HCT116 (cell line): ENCODE measurements at regions not wholly inside any gene's neighbourhood (a gene's known extent, or its start where the extent isn't known, plus 50 kb on each side); places are given as distances from the start of the nearest gene placed in this dataset.

Source experiments
- ATAC-seq: fragments of 200-7000 bp; cut with Tn5 transposase; 2 replicates; pipeline ENCODE4 v1.9.1; 2020; ENCODE audit warnings: mild to moderate bottlenecking, moderate library complexity
- BruUV-seq: library from RNA; stranded (reverse); fragments of 400-500 nt; replicated peaks from 2 replicates; lab custom pipeline; 2021; lab: Mats Ljungman, UMichigan
- CTCF ChIA-PET: fragments of 300-600 bp; sonication (Branson Sonifier 250); formaldehyde crosslinking; loops from one replicate; lab custom pipeline; 2021; ENCODE audit warnings: antibody characterized with exemption; lab: Charles Lee
- POLR2A ChIA-PET: fragments of 300-600, 350-600 bp; sonication (Branson Sonifier 250); formaldehyde crosslinking; loops from one replicate; lab custom pipeline; 2021; ENCODE audit warnings: antibody characterized with exemption; lab: Charles Lee
- RAD21 ChIA-PET, 2 experiments: fragments of 300-600 bp; sonication (Branson Sonifier 250); formaldehyde crosslinking; loops; one replicate each; lab custom pipeline; 2023; ENCODE audit warnings: low total read pairs in 2 of 2; ENCODE audit not compliant: uncharacterized antibody in 2 of 2, unreplicated experiment in 2 of 2, low non-redundant PET in 1 of 2; lab: Charles Lee
- DNase-seq: peaks from one replicate; pipeline ENCODE4 v3.0.0-alpha.2; 2010; ENCODE audit warnings: low read depth, low spot score
- H2AFZ ChIP-seq: fragments of 200-600 bp; shearing (Covaris generic), sonication (generic); 2 replicates; pipeline ENCODE4 v1.6.1; 2017; ENCODE audit warnings: low read depth, mixed run types, mixed read lengths, antibody characterized with exemption, low read length; ENCODE audit not compliant: poor library complexity, severe bottlenecking
- H3K27ac ChIP-seq: 2 replicates; pipeline ENCODE4 v1.5.1; 2012; ENCODE audit warnings: low read depth, low read length
- H3K27me3 ChIP-seq: fragments of 200-600 bp; sonication (generic); 2 replicates; pipeline ENCODE4 v1.6.1; 2016; ENCODE audit warnings: mixed run types, low read length, mixed read lengths; ENCODE audit not compliant: insufficient read depth
- H3K36me3 ChIP-seq, 2 experiments: fragments of 200-500 bp in 1 of 2; fragments of 200-600 bp in 1 of 2; sonication (Bioruptor generic) in 1 of 2; sonication (generic) in 1 of 2; 2 replicates each; pipeline versions ENCODE4 v1.5.1 to v1.6.1; 2014 to 2016; ENCODE audit warnings: low read length in 2 of 2, inconsistent platforms in 1 of 2, mixed read lengths in 1 of 2, mixed run types in 1 of 2; ENCODE audit not compliant: insufficient read depth in 2 of 2, control insufficient read depth in 1 of 2
- H3K4me1 ChIP-seq, 2 experiments: fragments of 200-600 bp in 1 of 2; sonication (generic) in 1 of 2; 2 replicates each; pipeline versions ENCODE4 v1.5.1 to v1.6.1; 2012 to 2017; ENCODE audit warnings: low read length in 2 of 2, inconsistent platforms in 1 of 2, mild to moderate bottlenecking in 1 of 2, mixed read lengths in 1 of 2, mixed run types in 1 of 2, moderate library complexity in 1 of 2; ENCODE audit not compliant: insufficient read depth in 2 of 2, control insufficient read depth in 1 of 2
- H3K4me2 ChIP-seq: fragments of 200-600 bp; sonication (generic); 2 replicates; pipeline ENCODE4 v1.6.1; 2017; ENCODE audit warnings: mixed run types, low read length, mixed read lengths
- H3K4me3 ChIP-seq, 2 experiments: fragments of 200-600 bp in 1 of 2; sonication (generic) in 1 of 2; replicated peaks in 1 of 2; 2 replicates each; pipeline ENCODE4 v1.5.1; 2011 to 2016; ENCODE audit warnings: low read length in 2 of 2, control low read depth in 1 of 2, low read depth in 1 of 2, mild to moderate bottlenecking in 1 of 2, mixed read lengths in 1 of 2, mixed run types in 1 of 2
- H3K79me2 ChIP-seq: fragments of 200-600 bp; sonication (generic); 2 replicates; pipeline ENCODE4 v1.6.1; 2017; ENCODE audit warnings: mild to moderate bottlenecking, mixed run types, low read length, moderate library complexity, mixed read lengths; ENCODE audit not compliant: insufficient read depth
- H3K9ac ChIP-seq: fragments of 200-600 bp; sonication (generic); 2 replicates; pipeline ENCODE4 v1.6.1; 2016; ENCODE audit warnings: low read length, mixed read lengths
- H3K9me2 ChIP-seq: fragments of 200-600 bp; sonication (generic), shearing (Covaris generic); 2 replicates; pipeline ENCODE4 v1.6.1; 2017; ENCODE audit warnings: mixed run types, mild to moderate bottlenecking, moderate library complexity; ENCODE audit not compliant: insufficient read depth
- H3K9me3 ChIP-seq, 2 experiments: fragments of 200-500 bp in 1 of 2; fragments of 200-600 bp in 1 of 2; sonication (Bioruptor generic) in 1 of 2; sonication (generic) in 1 of 2; 2 replicates each; pipeline ENCODE4 v1.6.1; 2014 to 2017; ENCODE audit warnings: low read length in 2 of 2, mixed read lengths in 2 of 2, inconsistent platforms in 1 of 2, low read depth in 1 of 2, mild to moderate bottlenecking in 1 of 2, mixed run types in 1 of 2, moderate library complexity in 1 of 2; ENCODE audit not compliant: control insufficient read depth in 1 of 2, insufficient read depth in 1 of 2
- H4K20me1 ChIP-seq: fragments of 200-600 bp; sonication (generic), shearing (Covaris generic); 2 replicates; pipeline ENCODE4 v1.6.1; 2017; ENCODE audit warnings: mixed run types, mild to moderate bottlenecking, moderate library complexity; ENCODE audit not compliant: insufficient read depth
- CBX3 ChIP-seq: IDR thresholded peaks from 2 replicates; pipeline ENCODE4 v1.6.1; 2012; ENCODE audit warnings: low read depth
- CEBPB ChIP-seq: IDR thresholded peaks from 2 replicates; pipeline ENCODE4 v1.6.1; 2012; ENCODE audit warnings: low read depth
- CTCF ChIP-seq, 3 experiments: fragments of 200-600 bp in 1 of 3; sonication (generic) in 1 of 3; IDR thresholded peaks in 2 of 3; conservative IDR thresholded peaks in 1 of 3; 2 replicates each; pipeline ENCODE4 v1.5.1; 2012 to 2017; ENCODE audit warnings: low read depth in 2 of 3, low read length in 2 of 3, antibody characterized with exemption in 1 of 3, borderline replicate concordance in 1 of 3, control low read depth in 1 of 3, mild to moderate bottlenecking in 1 of 3, mixed read lengths in 1 of 3, mixed run types in 1 of 3, moderate library complexity in 1 of 3; ENCODE audit not compliant: insufficient read depth in 1 of 3
- ELF1 ChIP-seq: IDR thresholded peaks from 2 replicates; pipeline ENCODE4 v1.6.1; 2012; ENCODE audit warnings: low read depth, borderline replicate concordance
- EZH2 ChIP-seq: fragments of 200-600 bp; sonication (generic); IDR thresholded peaks from 2 replicates; pipeline ENCODE4 v1.6.1; 2017; ENCODE audit warnings: antibody characterized with exemption, mixed run types
- EZH2phosphoT487 ChIP-seq: fragments of 200-600 bp; IDR thresholded peaks from 2 replicates; pipeline ENCODE4 v1.6.1; 2018; ENCODE audit warnings: antibody characterized with exemption, borderline replicate concordance
- JUND ChIP-seq: IDR thresholded peaks from 2 replicates; pipeline ENCODE4 v1.6.1; 2012
- MAX ChIP-seq: IDR thresholded peaks from 2 replicates; pipeline ENCODE4 v1.6.1; 2012
- POLR2A ChIP-seq: IDR thresholded peaks from 2 replicates; pipeline ENCODE4 v1.7.0; 2011; ENCODE audit warnings: borderline replicate concordance; ENCODE audit not compliant: insufficient read depth, insufficient read length; ENCODE audit errors: extremely low read depth
- POLR2AphosphoS5 ChIP-seq: IDR thresholded peaks from 2 replicates; pipeline ENCODE4 v1.6.1; 2011; ENCODE audit warnings: mild to moderate bottlenecking, low read depth, low read length, moderate library complexity
- RAD21 ChIP-seq: IDR thresholded peaks from 2 replicates; pipeline ENCODE4 v1.6.1; 2012; ENCODE audit warnings: low read depth, mild to moderate bottlenecking
- SRF ChIP-seq: IDR thresholded peaks from 2 replicates; pipeline ENCODE4 v1.6.1; 2012; ENCODE audit warnings: low read depth
- TCF7L2 ChIP-seq: IDR thresholded peaks from 2 replicates; pipeline ENCODE4 v1.7.0; 2011; ENCODE audit warnings: borderline replicate concordance, inconsistent platforms; ENCODE audit not compliant: insufficient read depth, insufficient read length; ENCODE audit errors: extremely low read depth
- YY1 ChIP-seq: IDR thresholded peaks from 2 replicates; pipeline ENCODE4 v1.6.1; 2011; ENCODE audit warnings: low read length, low read depth, moderate library complexity, mild to moderate bottlenecking; ENCODE audit not compliant: insufficient replicate concordance; ENCODE audit errors: extremely low read depth
- ZFX ChIP-seq: fragments of 450-650 bp; IDR thresholded peaks from 2 replicates; pipeline ENCODE4 v1.6.1; 2017
- intact Hi-C: fragments of 100-400 bp; cut with micrococcal nuclease; formaldehyde crosslinking; loops from 2 replicates; pipeline ENCODE4 v1.10.0; 2022
- TF ChIP-seq, protein P1 (sequence below): IDR thresholded peaks from 2 replicates; pipeline ENCODE4 v1.6.1; 2012
- TF ChIP-seq, protein P2 (sequence below): IDR thresholded peaks from 2 replicates; pipeline ENCODE4 v1.6.1; 2012; ENCODE audit warnings: low read depth
- TF ChIP-seq, protein P3 (sequence below): IDR thresholded peaks from 2 replicates; pipeline ENCODE4 v1.6.1; 2011; ENCODE audit warnings: mild to moderate bottlenecking, low read length, moderate library complexity; ENCODE audit not compliant: insufficient replicate concordance; ENCODE audit errors: extremely low read depth

DNA sequence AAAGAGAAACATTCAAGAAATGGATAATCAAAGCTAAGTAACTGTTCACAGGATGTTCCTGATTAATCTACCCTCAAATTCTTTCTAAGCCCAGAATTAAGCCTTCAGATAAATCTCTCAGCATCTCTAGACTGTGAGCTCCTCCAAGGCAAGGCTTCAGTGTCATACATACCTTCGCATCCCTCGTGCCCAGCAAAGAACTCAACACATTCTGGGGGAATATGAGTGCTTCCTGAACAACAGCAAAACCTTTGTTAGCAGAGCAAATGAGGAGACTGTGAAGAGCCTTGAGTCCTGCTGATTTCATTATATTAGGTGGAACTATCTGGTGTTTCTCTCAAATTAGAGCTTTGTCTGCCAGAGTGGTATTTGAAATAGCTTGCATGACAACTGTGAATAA is 401.8 kb upstream of the TMPO start:
- intact Hi-C loops = no loop called here
- DNase-seq (no peak), ATAC-seq (no peak)
- no peak overlapping the region for H2AFZ ChIP-seq
- RAD21 ChIA-PET = no interaction called here
- no peaks in the 10 kb centered on the region for H3K79me2 ChIP-seq
- POLR2A ChIA-PET = no interaction called here
- H3K9ac ChIP-seq = no peak overlapping the region
- H3K36me3 ChIP-seq = no peaks in the 10 kb centered on the region
- H4K20me1 ChIP-seq = no peaks in the 10 kb centered on the region
- BruUV-seq = no TSS peak
- H3K9me2 ChIP-seq = no peaks in the 10 kb centered on the region
- no peak overlapping the region for H3K27ac ChIP-seq
- CTCF ChIA-PET = no interaction called here
- H3K9me3 ChIP-seq = no peaks in the 10 kb centered on the region
- TF ChIP-seq EZH2phosphoT487 (no peak), CEBPB (no peak), YY1 (no peak), TCF7L2 (no peak), MAX (no peak), ZFX (no peak), SRF (no peak), ELF1 (no peak), RAD21 (no peak), EZH2 (no peak), CTCF (IDR thresholded peaks at IDR 0.05 in 2 of 3, conservative IDR thresholded peaks at IDR 0.05 in 1 of 3; ENCODE audit: borderline replicate concordance in 1 of 3, insufficient read depth in 1 of 3, low read depth in 2 of 3, low read length in 2 of 3) (no peak), JUND (no peak), POLR2A (no peak), POLR2AphosphoS5 (no peak), CBX3 (no peak)
- TF ChIP-seq, protein P1, sequence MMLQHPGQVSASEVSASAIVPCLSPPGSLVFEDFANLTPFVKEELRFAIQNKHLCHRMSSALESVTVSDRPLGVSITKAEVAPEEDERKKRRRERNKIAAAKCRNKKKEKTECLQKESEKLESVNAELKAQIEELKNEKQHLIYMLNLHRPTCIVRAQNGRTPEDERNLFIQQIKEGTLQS = no peak
- TF ChIP-seq, protein P2, sequence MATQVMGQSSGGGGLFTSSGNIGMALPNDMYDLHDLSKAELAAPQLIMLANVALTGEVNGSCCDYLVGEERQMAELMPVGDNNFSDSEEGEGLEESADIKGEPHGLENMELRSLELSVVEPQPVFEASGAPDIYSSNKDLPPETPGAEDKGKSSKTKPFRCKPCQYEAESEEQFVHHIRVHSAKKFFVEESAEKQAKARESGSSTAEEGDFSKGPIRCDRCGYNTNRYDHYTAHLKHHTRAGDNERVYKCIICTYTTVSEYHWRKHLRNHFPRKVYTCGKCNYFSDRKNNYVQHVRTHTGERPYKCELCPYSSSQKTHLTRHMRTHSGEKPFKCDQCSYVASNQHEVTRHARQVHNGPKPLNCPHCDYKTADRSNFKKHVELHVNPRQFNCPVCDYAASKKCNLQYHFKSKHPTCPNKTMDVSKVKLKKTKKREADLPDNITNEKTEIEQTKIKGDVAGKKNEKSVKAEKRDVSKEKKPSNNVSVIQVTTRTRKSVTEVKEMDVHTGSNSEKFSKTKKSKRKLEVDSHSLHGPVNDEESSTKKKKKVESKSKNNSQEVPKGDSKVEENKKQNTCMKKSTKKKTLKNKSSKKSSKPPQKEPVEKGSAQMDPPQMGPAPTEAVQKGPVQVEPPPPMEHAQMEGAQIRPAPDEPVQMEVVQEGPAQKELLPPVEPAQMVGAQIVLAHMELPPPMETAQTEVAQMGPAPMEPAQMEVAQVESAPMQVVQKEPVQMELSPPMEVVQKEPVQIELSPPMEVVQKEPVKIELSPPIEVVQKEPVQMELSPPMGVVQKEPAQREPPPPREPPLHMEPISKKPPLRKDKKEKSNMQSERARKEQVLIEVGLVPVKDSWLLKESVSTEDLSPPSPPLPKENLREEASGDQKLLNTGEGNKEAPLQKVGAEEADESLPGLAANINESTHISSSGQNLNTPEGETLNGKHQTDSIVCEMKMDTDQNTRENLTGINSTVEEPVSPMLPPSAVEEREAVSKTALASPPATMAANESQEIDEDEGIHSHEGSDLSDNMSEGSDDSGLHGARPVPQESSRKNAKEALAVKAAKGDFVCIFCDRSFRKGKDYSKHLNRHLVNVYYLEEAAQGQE = no peak
- TF ChIP-seq, protein P3, sequence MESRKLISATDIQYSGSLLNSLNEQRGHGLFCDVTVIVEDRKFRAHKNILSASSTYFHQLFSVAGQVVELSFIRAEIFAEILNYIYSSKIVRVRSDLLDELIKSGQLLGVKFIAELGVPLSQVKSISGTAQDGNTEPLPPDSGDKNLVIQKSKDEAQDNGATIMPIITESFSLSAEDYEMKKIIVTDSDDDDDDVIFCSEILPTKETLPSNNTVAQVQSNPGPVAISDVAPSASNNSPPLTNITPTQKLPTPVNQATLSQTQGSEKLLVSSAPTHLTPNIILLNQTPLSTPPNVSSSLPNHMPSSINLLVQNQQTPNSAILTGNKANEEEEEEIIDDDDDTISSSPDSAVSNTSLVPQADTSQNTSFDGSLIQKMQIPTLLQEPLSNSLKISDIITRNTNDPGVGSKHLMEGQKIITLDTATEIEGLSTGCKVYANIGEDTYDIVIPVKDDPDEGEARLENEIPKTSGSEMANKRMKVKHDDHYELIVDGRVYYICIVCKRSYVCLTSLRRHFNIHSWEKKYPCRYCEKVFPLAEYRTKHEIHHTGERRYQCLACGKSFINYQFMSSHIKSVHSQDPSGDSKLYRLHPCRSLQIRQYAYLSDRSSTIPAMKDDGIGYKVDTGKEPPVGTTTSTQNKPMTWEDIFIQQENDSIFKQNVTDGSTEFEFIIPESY = no peak
- H3K4me2 ChIP-seq = no peak overlapping the region
- H3K4me1 ChIP-seq = no peaks in the 10 kb centered on the region
- H3K27me3 ChIP-seq = peaks cover 36% of the 10 kb centered on the region; the same call in 1 of the 2 replicates
- no peak overlapping the region for H3K4me3 ChIP-seq
